MCF 10A (cell line): ENCODE measurements at regions not wholly inside any gene's neighbourhood (a gene's known extent, or its start where the extent isn't known, plus 50 kb on each side); places are given as distances from the start of the nearest gene placed in this dataset.

Experiments used
- BruUV-seq: library from RNA; stranded (reverse); fragments of 400-500 nt; replicated peaks from 2 replicates; lab custom pipeline; 2021; lab: Mats Ljungman, UMichigan
- CTCF ChIA-PET: fragments of 300-600 bp; sonication (Branson Sonifier 250); formaldehyde crosslinking; extraction: SDS; loops from one replicate; lab custom pipeline; 2021; ENCODE audit warnings: antibody characterized with exemption, inconsistent platforms; lab: Yijun Ruan, JAX
- POLR2A ChIA-PET: fragments of 300-600, 350-650 bp; sonication (Branson Sonifier 250); formaldehyde crosslinking; extraction: SDS; loops from one replicate; lab custom pipeline; 2020; ENCODE audit warnings: antibody characterized with exemption, inconsistent platforms; lab: Yijun Ruan, JAX
- DNase-seq: peaks from one replicate; pipeline ENCODE4 v3.0.0-alpha.2; 2018; ENCODE audit not compliant: unreplicated experiment
- H3K27ac Mint-ChIP-seq: one replicate; pipeline ENCODE4 v1.8.0; 2022; ENCODE audit warnings: mild to moderate bottlenecking, low read depth, mixed read lengths; ENCODE audit not compliant: unreplicated experiment
- H3K27me3 Mint-ChIP-seq: one replicate; pipeline ENCODE4 v1.8.0; 2022; ENCODE audit warnings: mixed read lengths; ENCODE audit not compliant: insufficient read depth, unreplicated experiment
- H3K36me3 Mint-ChIP-seq: one replicate; pipeline ENCODE4 v1.8.0; 2022; ENCODE audit warnings: mild to moderate bottlenecking, moderate library complexity, mixed read lengths; ENCODE audit not compliant: insufficient read depth, unreplicated experiment
- H3K4me1 Mint-ChIP-seq: one replicate; pipeline ENCODE4 v1.8.0; 2022; ENCODE audit warnings: mixed read lengths; ENCODE audit not compliant: insufficient read depth, unreplicated experiment
- H3K4me3 Mint-ChIP-seq: one replicate; pipeline ENCODE4 v1.8.0; 2022; ENCODE audit warnings: mild to moderate bottlenecking, moderate library complexity, mixed read lengths; ENCODE audit not compliant: unreplicated experiment
- H3K9me3 Mint-ChIP-seq: one replicate; pipeline ENCODE4 v1.8.0; 2022; ENCODE audit warnings: mixed read lengths; ENCODE audit not compliant: unreplicated experiment
- intact Hi-C: fragments of 100-400 bp; cut with micrococcal nuclease; formaldehyde crosslinking; loops from 2 replicates; pipeline ENCODE4 v1.14.1; 2022
- TF ChIP-seq, protein P1 (sequence below): fragments of 200-600 bp; IDR thresholded peaks from one replicate; pipeline ENCODE4 v1.8.0; 2022; ENCODE audit warnings: antibody characterized with exemption, mild to moderate bottlenecking; ENCODE audit not compliant: unreplicated experiment

GRCh38 chr2:71894261-71894660, 253.4 kb downstream of the CYP26B1 start:
- no peak for DNase-seq
- Mint-ChIP-seq H3K27ac (no peak overlapping the region), H3K4me1 (peaks cover 9% of the 10 kb centered on the region), H3K27me3 (peaks cover 13% of the 10 kb centered on the region), H3K9me3 (no peaks in the 10 kb centered on the region), H3K36me3 (no peaks in the 10 kb centered on the region), H3K4me3 (no peak overlapping the region)
- ChIA-PET CTCF (no interaction called here), POLR2A (no interaction called here)
- TF ChIP-seq, protein P1, sequence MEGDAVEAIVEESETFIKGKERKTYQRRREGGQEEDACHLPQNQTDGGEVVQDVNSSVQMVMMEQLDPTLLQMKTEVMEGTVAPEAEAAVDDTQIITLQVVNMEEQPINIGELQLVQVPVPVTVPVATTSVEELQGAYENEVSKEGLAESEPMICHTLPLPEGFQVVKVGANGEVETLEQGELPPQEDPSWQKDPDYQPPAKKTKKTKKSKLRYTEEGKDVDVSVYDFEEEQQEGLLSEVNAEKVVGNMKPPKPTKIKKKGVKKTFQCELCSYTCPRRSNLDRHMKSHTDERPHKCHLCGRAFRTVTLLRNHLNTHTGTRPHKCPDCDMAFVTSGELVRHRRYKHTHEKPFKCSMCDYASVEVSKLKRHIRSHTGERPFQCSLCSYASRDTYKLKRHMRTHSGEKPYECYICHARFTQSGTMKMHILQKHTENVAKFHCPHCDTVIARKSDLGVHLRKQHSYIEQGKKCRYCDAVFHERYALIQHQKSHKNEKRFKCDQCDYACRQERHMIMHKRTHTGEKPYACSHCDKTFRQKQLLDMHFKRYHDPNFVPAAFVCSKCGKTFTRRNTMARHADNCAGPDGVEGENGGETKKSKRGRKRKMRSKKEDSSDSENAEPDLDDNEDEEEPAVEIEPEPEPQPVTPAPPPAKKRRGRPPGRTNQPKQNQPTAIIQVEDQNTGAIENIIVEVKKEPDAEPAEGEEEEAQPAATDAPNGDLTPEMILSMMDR = no peak
- intact Hi-C loops = no loop called here
- BruUV-seq = no TSS peak

DNA sequence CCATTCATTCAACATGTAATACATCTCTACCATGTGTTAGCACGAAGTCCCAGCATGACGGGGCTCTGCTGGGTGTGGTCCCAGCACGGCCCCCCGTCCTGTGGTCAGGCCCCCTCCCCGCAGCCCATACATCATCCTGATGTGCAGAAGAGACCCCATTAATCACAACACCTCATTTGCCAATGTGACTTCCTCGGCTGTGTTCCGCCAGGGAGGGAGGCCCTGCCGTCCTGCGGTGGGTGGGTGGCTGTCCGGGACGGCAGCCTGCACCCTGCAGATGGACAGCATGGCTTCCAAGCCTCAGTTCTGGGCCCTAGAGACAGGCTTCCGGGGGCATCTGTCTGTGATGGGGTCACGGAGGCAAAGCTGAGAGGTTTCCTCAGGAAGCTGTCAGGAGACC, 254.0 kb downstream of the CYP26B1 start:
- H3K9me3 Mint-ChIP-seq = no peaks in the 10 kb centered on the region
- ChIA-PET POLR2A (interaction anchor here (0.6 kb wide), 1 partner anchor 59 kb away, joined by 3 read pairs; no protein-coding TSS in a partner anchor), CTCF (interaction anchor here (0.6 to 0.7 kb wide), 2 partner anchors 22 to 298 kb away, joined by 3 to 5 read pairs; no protein-coding TSS in a partner anchor)
- H3K27me3 Mint-ChIP-seq = peaks cover 7% of the 10 kb centered on the region
- TF ChIP-seq, protein P1 = no peak
- no peak overlapping the region for H3K27ac Mint-ChIP-seq
- H3K36me3 Mint-ChIP-seq = no peaks in the 10 kb centered on the region
- no peak overlapping the region for H3K4me3 Mint-ChIP-seq
- no peak for DNase-seq
- BruUV-seq = no TSS peak
- intact Hi-C loops = no loop called here
- H3K4me1 Mint-ChIP-seq = peaks cover 9% of the 10 kb centered on the region

DNA sequence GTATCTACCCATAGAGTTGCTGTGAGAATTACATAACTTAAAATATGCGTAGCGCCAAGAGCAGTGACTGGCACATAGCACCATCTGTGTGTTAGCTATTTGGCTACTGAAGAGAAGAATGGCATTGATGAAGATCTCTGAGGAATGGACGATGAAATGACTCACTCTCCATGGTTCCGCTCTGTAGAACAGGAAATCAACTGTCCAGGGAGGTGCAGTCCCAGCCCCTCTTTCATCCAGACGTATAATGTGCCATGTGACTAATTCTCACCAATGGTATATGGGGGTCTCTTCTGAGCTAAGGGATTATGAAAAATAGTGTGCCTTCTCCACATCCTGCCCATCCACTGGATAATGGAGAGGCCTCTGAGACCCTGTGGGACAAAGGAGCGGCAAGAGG, 254.8 kb downstream of the CYP26B1 start:
- Mint-ChIP-seq H3K4me1 (peaks cover 9% of the 10 kb centered on the region), H3K27ac (no peak overlapping the region), H3K4me3 (no peak overlapping the region), H3K27me3 (no peaks in the 10 kb centered on the region), H3K36me3 (no peaks in the 10 kb centered on the region), H3K9me3 (no peaks in the 10 kb centered on the region)
- ChIA-PET POLR2A (interaction anchor here (0.6 kb wide), 1 partner anchor 60 kb away, joined by 3 read pairs; no protein-coding TSS in a partner anchor), CTCF (interaction anchor here (0.7 kb wide), 1 partner anchor 23 kb away, joined by 5 read pairs; no protein-coding TSS in a partner anchor)
- TF ChIP-seq, protein P1 = no peak
- BruUV-seq = no TSS peak
- peak; percentile 4 for DNase-seq
- intact Hi-C loops = no loop called here

DNA sequence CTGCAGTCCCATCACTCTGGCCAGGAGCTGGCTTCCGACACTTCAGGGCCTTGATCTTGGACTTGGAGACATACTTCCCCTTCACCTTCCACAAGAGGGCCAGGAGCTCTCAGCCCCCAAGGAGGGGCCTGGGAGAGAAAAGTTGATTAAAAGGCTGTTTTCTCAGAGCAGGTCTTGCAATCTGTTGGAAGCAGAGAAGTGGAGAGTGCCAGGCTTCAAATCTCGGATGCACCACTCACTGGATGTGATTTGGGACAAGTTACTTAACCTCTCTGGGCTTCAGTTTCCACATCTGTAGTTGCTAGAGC, 255.3 kb downstream of the CYP26B1 start:
- ChIA-PET POLR2A (interaction anchor here (1.4 kb wide), 1 partner anchor 17 kb away, joined by 3 read pairs; no protein-coding TSS in a partner anchor), CTCF (no interaction called here)
- BruUV-seq = no TSS peak
- no peak for DNase-seq
- intact Hi-C loops = no loop called here
- H3K4me3 Mint-ChIP-seq = no peak overlapping the region
- no peaks in the 10 kb centered on the region for H3K9me3 Mint-ChIP-seq
- TF ChIP-seq, protein P1 = no peak
- no peaks in the 10 kb centered on the region for H3K36me3 Mint-ChIP-seq
- no peaks in the 10 kb centered on the region for H3K27me3 Mint-ChIP-seq
- peaks cover 9% of the 10 kb centered on the region for H3K4me1 Mint-ChIP-seq
- H3K27ac Mint-ChIP-seq = no peak overlapping the region
